Peyer's patch (tissue), 4 donors: ENCODE measurements at regions not wholly inside any gene's neighbourhood (a gene's known extent, or its start where the extent isn't known, plus 50 kb on each side); places are given as distances from the start of the nearest gene placed in this dataset.

ENCODE experiments used
- CTCF ChIP-seq, 6 experiments: fragments of 450-650 bp in 4 of 6; fragments of 200-600 bp in 2 of 6; sonication (generic) in 1 of 6; IDR thresholded peaks; one replicate each; pipeline ENCODE4 v1.5.1; 2017 to 2019; ENCODE audit warnings: antibody characterized with exemption in 6 of 6, mild to moderate bottlenecking in 3 of 6, moderate library complexity in 1 of 6
- POLR2A ChIP-seq, 2 donors: fragments of 450-650 bp; IDR thresholded peaks; one replicate each; pipeline ENCODE4 v1.5.1; 2017; ENCODE audit warnings: antibody characterized with exemption in 2 of 2, mild to moderate bottlenecking in 2 of 2, moderate library complexity in 2 of 2

GRCh38 chr6:67563671-67564070 lies 1071.4 kb upstream of the ADGRB3 start:
- TF ChIP-seq POLR2A (IDR thresholded peaks at IDR 0.05) (no peak), CTCF (IDR thresholded peaks at IDR 0.05) (no peak)
